Posterior vena cava (tissue), 2 donors: ENCODE measurements at regions not wholly inside any gene's neighbourhood (a gene's known extent, or its start where the extent isn't known, plus 50 kb on each side); places are given as distances from the start of the nearest gene placed in this dataset.

Experiments
- DNase-seq: peaks from one replicate; pipeline ENCODE4 v3.0.0-alpha.2; 2020; ENCODE audit warnings: low spot score
- intact Hi-C, 2 donors: fragments of 100-400 bp; cut with DNase I; formaldehyde crosslinking; loops; one replicate each; pipeline versions ENCODE4 v1.14.1 to v1.14.2; 2022 to 2023
- donor health status: DM: yes; HTN: yes; CAD: no.
- donor health status: DM: yes; HTN: yes; CAD: no.

DNA sequence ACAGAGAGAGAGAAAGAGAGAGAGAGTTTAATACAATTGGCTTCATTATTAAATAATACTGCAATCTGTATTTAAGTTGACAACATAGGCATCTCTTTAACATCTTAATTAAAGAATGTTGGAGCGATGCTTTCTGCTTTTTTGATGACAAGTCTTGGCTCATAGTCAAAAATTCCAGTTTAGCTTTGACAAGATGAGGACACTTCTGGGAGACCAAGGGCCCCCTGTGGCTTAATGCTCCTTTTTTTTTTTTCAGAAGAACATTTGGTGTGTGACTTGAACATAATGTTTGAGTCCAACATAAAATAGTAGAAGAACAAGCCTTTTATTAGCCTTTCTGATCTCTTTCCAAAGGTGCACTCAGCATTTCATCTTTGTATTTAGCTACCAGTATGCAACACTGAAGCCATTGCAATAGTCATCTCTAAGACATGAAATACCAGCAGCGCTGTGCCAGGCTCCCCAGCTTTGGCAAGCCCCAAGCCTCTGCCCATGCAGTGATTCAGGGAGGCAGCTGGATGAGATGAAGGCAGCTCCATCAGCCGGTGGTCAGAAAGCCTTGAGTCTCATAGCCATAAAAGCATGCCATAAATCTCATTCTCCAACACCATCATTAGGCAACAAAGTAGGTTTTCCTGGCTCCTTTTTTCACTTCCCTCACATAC lies 349.4 kb upstream of the SEMA6D start:
- DNase-seq, result no peak
- intact Hi-C loops, result no loop called here

DNA sequence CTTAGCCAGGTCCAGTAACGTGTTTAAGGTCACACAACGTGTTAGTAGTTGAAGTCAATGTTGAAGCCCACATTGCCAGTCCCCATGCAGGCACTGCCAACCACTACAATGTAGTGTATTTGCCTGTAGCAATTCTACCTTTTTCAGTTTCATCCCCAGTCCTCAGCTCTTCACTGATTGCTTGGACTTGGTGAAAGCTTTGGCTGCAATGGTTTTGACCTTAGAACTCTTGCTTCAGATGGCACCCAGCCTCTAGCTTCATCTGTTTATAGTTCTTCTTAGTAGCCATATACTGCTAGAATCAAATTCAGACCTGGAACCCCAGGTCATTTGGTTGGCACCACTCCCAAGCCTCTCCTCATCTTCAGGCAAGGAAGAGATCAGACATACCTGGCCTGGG lies 345.4 kb upstream of the SEMA6D start:
- no peak for DNase-seq
- intact Hi-C loops, result no loop called here

DNA sequence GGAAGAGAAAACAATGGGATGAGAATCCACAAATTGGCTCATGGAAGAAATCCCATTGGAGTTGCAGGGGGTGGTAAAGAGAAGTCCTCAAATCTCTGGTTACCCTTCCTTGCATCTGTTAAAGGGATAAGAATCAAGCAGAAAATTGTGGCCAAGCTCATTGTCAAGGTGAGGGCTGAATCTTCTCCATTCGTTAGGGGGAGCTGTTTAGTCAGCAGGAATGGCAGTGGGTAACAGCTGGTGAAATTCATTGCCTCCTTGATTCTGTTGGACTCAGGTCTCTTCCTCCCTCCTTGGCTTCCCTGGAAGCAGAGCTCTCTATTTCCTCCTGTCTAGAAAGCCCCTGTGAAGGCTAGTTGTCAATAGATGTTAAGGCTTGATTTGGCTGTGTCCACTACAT lies 343.1 kb upstream of the SEMA6D start:
- DNase-seq, result no peak
- intact Hi-C loops, result no loop called here

DNA sequence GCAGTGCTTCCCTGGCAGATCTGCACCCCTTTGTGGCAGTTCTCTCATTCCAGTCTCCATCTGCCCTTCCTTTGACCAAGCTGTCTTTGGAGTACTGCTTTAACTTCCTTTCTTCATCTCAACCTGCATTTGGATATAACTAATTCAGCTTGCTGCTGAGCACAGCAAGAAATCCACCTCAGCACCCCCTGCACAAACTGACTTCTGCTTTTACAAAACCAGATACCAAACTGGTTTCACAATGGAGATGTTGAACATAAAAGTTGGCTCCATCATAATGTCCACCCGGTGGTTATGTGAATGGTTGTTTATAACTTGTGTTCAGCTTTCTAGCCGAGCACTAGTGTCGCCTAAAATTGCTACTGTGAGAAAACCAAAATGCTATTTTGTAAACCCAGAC lies 341.1 kb upstream of the SEMA6D start:
- intact Hi-C loops, result no loop called here
- no peak for DNase-seq

DNA sequence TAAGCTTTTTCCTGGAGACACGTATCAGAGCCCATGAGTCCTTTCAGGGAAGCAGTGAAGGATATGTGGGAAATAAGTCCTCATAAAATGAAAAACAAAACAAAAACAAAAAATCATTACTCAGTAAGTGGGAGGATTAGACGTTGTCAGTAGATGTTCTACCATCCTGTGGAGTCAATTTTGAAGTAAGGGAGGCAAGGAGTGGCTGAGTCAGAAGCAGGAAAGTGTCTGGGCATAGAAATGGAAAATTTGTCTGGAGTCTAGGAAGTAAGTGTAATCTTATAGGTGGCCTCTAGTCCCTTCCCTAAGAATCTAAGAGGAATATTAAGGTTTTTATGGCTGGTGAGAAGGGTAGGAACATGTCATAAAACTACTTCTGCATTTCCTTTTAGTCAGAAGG lies 339.8 kb upstream of the SEMA6D start:
- intact Hi-C loops, result no loop called here
- no peak for DNase-seq

DNA sequence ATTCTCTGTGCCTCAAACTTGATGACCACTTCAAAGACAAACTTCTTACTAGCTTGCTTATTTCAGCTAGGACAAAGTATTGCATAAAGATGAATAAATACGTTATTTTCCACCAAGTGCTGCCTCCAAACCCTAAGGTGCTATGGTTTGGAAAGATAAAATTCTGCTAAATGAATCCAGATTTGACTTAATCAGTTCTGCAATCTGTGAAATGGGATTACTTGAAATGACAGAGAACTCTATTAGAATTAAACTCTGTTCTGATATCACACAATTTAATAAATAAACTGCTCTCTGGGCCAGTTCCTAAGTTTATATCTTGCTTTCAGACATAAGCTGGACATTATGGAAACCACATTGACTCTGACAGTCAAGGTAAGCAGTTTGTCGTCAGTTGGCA lies 338.8 kb upstream of the SEMA6D start:
- no peak for DNase-seq
- intact Hi-C loops, result no loop called here

DNA sequence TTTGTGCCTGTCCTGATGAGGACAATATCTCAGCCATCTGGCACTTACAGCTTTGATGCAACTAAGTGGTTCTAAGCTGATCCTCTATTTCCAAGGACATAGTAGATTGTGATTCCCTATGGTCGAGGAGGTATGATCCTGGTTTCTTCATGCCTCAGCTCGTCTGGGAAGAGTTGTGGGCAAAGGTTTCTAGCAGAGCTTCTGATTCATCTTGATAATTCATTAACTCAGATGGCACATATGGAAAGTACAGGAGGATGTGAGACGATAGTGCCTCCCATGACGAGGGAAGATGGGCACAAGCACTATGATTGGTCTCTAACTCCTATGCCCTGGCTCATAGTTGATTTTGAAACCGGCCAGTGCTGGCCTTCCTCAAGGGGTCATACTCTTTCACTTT lies 334.2 kb upstream of the SEMA6D start:
- intact Hi-C loops, result no loop called here
- no peak for DNase-seq

DNA sequence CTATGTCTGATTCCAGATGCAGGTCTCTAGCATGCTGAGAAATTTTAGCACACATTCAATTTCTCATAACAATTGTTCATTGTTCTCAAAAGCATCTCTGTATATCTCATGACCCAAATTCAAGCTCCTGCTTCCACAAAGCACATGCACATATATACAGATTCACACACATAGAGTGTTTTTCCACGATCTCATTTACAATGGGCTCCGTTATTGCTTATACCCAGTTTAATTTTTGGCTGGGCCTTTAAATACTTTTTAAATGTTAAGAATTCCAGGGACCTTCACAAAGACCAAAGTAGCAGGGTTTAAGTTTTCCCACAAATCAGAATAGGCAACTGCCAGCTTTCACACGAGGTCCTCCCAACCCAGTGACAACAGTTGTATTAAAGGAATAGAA lies 333.5 kb upstream of the SEMA6D start:
- no peak for DNase-seq
- intact Hi-C loops, result no loop called here

DNA sequence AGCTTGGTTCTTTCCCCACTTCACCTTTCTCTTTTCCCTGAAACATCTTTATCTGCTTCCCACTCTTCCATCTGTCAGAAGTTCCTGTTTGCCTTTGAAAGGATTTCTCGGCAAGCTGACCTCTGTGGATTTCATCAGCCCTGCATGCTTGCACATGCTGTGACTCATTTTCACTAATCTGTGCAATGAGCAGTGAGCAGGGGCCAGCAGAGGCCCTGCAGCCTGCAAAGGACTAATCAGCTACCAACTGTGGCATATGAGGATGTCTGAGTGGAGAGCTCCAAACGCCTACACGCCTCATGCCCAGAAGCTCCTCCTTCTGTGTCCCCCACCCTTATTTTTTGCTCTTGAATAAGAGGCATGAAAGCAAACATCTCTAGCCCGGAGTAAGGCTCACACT lies 333.0 kb upstream of the SEMA6D start:
- no peak for DNase-seq
- intact Hi-C loops, result no loop called here

DNA sequence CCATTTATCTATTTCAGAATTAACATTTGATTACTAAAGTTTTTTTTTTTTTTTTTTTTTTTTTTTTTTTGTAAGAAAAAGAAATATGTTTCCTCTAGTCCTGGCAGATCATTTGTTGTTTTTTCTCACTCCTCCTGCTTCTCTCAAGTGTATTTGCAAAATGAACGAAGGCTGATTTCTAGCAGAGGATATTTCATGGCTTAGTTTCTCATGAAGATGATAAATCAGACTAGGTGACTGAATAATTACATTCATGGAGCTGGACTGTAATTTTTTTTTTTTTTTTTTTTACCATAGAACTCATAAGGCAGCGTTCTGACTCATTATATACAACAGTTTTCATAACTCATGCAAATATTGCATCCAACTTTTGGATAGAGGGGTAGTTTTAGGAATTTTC lies 332.5 kb upstream of the SEMA6D start:
- DNase-seq, result no peak
- intact Hi-C loops, result no loop called here

DNA sequence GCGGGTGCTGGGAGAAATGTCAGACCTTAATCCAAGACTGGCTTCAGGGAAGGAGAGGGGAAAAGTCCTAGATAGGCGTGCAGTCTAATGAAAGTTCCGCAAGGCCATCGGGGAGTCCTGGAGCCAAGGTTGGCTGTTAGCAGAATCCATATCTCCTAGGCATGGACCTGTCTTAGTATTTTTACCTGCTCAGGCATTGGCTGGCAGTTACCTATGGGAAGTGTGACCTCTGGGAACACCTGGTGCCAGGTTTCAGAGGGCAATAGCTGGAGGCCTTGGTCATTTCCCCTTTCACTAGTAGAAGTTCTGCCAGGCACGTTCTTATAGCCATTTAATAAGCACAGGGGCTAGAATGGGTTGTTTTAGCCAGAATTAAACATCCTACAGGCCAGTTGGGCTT lies 330.8 kb upstream of the SEMA6D start:
- DNase-seq, result no peak
- intact Hi-C loops, result no loop called here

DNA sequence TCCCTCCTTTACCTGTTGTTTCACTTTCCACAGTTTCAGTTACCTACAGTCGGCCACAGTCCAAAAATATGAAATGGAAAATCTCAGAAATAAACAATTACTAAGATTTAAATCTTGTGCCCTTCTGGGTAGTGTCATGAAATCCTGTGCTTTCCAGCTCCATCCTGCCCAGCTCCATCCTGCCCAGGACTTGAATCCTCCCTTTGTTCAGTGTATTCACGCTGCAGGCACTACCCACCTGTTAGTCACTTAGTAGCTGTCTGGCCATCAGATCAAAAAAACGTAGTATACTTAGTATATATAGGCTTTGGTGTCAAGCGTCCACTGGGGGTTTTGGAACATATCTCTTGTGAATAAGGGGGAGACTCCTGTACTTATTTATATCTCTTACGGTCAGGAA lies 329.0 kb upstream of the SEMA6D start:
- DNase-seq, result no peak
- intact Hi-C loops, result no loop called here

DNA sequence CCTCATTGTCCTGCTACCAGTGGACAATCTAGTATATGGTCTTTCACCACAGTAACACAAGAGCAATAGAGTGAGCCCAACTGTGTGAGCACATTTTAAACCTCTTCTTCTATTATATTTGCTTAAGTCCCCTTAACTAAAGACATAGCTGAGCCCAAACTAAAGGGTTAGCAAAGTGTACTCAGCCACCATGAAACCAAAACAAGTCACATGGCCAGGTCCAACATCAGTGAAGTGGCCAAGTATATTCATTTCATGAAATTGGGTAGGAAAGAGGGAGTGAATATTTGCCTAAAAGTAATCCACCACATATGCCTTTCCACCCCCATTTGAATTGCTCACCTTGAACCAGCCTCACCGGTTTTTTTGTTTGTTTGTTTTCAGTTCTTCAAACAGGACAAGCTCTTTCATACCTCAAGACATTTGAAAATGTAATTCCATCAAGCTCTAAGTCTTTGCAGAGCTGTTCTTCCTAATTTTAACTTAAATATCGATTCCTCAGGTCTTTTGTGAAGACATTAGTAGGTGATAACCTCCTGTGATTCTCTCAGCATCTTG lies 327.0 kb upstream of the SEMA6D start:
- intact Hi-C loops, result no loop called here
- DNase-seq, result no peak

DNA sequence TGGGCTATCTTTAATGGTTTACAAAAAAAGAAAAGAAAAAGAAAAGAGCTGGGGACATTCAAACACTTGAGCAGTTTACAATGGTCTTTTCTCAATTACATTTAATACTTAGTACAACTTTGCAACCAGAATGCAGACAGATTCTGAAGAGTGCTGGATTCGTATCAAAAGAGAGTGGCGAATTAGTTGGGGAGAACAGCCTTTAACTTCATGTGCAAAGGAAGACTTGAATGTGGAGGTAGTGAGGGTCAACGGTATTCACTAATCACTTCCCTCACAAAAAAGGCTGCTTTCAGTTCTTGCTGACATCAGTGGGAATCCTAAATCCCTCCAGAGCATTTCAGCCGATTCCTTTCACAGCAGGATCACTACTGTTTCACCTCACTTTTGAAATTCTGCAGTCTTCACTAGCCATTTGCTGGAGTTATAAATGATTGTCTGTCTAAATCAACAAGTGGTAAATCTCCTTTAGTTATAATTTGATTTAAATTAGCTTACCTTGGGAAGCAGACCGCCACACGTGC lies 323.0 kb upstream of the SEMA6D start:
- no peak for DNase-seq
- intact Hi-C loops, result no loop called here

DNA sequence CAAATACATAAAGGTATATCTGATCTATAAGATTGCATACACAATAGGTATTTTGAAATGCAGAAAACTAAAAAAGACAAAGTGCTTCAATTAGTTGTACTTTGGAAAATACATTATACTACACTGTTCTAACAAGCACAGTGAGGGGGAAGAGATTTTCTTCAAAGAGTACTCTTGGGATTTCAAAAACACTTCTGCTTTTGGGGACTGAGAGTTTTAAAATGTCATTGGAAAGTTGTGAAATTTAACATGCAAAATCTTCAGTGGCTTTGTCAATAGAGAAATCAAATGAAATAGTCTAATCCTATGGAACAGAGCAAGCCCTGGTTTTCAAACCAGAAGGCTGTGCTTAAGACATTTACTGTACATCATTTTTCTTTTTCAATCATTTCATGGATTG lies 322.2 kb upstream of the SEMA6D start:
- intact Hi-C loops, result no loop called here
- DNase-seq, result no peak

DNA sequence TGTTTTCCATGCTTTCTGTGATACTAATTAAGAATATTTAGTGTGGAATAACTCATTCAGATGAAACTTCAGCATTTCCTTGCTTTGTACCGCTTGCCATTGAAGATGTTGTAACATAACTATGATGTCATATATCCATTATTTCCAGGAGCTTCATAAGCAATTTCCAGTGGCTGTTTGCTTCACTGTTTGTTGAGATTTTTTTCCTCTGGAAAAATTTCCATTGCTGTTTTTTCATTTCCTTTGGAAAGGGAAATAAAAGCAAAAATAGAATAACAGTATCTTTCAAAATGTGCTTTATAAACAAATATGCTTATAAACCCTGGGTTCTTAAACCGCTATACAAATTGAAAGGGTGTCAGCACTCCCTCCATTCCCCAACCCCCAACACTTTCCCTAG lies 319.6 kb upstream of the SEMA6D start:
- intact Hi-C loops, result no loop called here
- no peak for DNase-seq

DNA sequence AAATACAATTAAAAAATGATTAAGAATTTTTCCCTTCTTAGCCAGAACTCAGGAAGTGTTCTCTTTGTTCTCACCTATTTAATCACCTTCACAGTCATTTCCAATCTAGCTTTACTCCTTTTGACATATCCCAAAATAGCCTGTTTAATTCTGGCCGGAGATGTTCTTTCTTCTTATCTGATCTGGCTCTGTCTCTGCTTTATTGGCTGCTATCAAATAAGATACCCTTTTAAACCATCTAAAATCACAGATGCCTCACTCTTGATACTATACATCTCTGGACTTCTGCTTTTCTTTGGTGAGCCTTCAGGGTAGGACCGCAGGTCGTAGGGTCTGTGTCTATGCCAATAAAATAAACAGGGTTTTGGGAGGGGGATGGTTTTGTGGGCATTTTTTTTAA lies 319.2 kb upstream of the SEMA6D start:
- intact Hi-C loops, result no loop called here
- DNase-seq, result no peak

DNA sequence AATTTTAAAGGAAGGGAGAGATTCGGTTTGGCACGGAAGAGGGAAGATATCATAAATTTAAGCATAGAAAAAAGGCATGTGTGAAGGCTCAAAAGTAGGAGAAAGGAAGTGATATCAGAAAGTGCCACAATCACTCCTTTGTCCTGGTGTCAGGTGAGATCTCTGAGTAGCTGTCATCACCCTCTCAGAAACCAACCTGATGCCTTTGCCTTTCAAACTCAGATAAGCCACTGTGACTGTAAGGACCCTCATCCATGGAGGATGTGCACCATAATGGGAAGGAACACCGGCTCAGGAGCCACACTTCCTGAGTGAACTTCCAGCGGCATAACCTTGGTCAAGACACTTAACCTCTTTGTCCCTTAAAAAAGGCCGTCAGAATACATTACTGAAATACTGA lies 318.7 kb upstream of the SEMA6D start:
- intact Hi-C loops, result no loop called here
- no peak for DNase-seq

DNA sequence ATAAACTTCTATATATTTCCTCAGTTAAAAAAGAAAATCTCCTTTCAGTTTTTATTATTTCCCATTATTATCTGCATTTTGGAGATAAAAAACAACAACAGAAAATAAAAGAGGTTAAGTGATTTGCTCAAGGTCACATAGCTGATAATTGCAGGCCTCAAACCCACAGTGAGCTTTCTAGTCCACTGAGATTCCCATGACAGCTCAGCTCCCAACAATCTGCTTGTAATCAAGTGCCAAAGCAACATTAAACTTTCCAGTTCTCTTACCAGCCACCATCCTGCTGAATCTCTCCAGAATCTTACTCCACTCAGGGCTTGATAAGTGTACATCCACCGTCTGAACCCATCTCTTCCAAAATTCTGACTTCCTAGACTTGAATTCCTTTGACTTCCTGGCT lies 318.2 kb upstream of the SEMA6D start:
- intact Hi-C loops, result no loop called here
- no peak for DNase-seq

DNA sequence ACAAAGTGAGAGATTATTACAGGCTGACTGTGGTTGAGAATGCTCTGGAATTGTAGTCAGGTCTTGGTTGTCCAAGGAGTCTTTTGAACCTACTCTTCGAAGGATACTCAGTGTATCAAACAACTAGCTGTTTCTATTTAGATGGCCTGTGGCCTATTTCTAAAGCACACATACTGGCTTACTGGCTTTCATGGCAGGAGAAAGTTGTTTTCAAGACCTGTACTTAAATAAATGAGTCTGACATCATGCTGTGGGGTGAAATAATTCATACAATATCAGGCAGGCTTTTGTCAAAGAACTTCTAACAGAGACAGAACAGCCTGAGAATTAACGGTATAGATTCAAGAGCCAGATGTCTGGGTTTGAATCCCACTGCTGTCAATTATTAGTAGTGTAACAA lies 316.7 kb upstream of the SEMA6D start:
- no peak for DNase-seq
- intact Hi-C loops, result no loop called here

DNA sequence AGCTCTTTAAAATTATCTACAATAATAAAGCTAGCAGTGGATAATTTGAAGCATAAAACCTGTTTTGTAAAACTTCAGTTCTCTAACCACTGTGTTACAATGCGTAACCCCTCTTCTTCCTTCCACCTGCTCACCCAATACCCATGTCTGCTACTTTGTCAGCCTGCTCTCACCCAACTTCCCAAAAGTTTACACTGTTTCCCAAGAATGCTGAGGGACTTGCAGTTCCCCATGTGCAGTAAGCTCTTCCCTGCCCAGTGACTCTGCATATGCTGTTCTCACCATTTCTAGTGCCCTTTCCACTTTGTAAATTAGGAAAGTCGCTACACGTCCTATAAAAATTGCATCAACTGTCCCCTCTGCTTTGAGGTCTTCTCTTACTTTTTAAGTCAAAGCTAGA lies 315.9 kb upstream of the SEMA6D start:
- no peak for DNase-seq
- intact Hi-C loops, result no loop called here

DNA sequence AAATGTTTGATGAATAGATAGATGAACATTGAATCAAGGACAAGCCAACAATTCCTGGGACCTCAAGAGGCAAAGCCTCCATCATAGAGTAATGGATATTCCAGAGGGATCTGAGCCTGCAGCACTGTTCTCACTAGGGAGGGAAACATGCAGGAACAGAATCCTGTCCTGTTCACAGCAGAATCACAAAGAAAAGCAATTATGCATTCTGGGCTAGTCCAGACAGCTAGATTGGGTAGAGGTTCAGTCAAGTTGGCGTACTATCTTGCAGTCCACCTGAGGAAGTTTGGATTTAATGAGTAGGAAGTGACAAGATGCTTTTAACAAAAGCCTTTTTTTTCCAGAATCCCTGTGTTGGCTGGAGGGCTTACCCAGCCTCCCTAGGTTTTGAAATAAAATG lies 314.5 kb upstream of the SEMA6D start:
- no peak for DNase-seq
- intact Hi-C loops, result no loop called here
